ENCODE measurements at regions not wholly inside any gene's neighbourhood (a gene's known extent, or its start where the extent isn't known, plus 50 kb on each side); places are given as distances from the start of the nearest gene placed in this dataset.

DNA sequence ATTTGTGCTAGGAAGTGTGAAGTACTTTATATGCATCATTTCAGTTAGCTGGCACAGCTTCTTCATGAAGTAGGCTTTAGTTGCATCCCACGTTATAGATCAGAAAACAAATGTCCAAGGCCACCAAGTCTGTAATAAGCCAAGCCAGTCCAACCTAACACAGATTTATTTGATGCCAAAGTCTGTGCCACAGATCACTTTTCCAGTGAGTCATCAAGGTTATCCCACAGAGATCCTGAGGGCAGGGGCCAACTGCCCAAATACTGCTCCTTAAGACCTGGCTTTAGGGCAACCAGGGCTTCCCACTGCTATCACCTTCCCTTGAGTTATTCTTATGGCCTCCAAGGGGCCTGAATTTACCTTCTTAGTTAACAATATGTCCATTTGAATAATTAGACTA is 1340.4 kb downstream of the XPNPEP1 start:
- no peak overlapping the region for H3K27ac ChIP-seq (ENCODE audit: extremely low read depth, low read depth, low read length)
- H3K4me1 ChIP-seq (ENCODE audit: control insufficient read depth, insufficient read depth, low read length), result no peaks in the 10 kb centered on the region
- TF ChIP-seq KLF1 (tag by site-specific recombination; IDR thresholded peaks at IDR 0.05) (no peak), ZFP69B (tag by site-specific recombination; IDR thresholded peaks at IDR 0.05) (no peak), HOXC10 (CRISPR knock-in tag; IDR thresholded peaks at IDR 0.05) (no peak), SCRT1 (tag by site-specific recombination; IDR thresholded peaks at IDR 0.05; ENCODE audit: borderline replicate concordance) (no peak), ZNF121 (tag by site-specific recombination; IDR thresholded peaks at IDR 0.05) (no peak), ZNF558 (tag by site-specific recombination; IDR thresholded peaks at IDR 0.05) (no peak), ZNF626 (tag by site-specific recombination; IDR thresholded peaks at IDR 0.05) (no peak), ZNF23 (tag by site-specific recombination; IDR thresholded peaks at IDR 0.05; ENCODE audit: borderline replicate concordance) (no peak), ZBTB1 (tag by site-specific recombination; IDR thresholded peaks at IDR 0.05) (no peak), ZNF302 (tag by site-specific recombination; IDR thresholded peaks at IDR 0.05; ENCODE audit: low read depth) (no peak), SP2 (tag by site-specific recombination; IDR thresholded peaks at IDR 0.05) (no peak), ZNF19 (tag by site-specific recombination; IDR thresholded peaks at IDR 0.05; ENCODE audit: low read depth) (no peak), ZNF658 (tag by site-specific recombination; IDR thresholded peaks at IDR 0.05) (no peak), KLF8 (tag by site-specific recombination; IDR thresholded peaks at IDR 0.05) (no peak), ZNF133 (tag by site-specific recombination; IDR thresholded peaks at IDR 0.05) (no peak), ZNF600 (tag by site-specific recombination; IDR thresholded peaks at IDR 0.05) (no peak)
- TF ChIP-seq, protein P1, sequence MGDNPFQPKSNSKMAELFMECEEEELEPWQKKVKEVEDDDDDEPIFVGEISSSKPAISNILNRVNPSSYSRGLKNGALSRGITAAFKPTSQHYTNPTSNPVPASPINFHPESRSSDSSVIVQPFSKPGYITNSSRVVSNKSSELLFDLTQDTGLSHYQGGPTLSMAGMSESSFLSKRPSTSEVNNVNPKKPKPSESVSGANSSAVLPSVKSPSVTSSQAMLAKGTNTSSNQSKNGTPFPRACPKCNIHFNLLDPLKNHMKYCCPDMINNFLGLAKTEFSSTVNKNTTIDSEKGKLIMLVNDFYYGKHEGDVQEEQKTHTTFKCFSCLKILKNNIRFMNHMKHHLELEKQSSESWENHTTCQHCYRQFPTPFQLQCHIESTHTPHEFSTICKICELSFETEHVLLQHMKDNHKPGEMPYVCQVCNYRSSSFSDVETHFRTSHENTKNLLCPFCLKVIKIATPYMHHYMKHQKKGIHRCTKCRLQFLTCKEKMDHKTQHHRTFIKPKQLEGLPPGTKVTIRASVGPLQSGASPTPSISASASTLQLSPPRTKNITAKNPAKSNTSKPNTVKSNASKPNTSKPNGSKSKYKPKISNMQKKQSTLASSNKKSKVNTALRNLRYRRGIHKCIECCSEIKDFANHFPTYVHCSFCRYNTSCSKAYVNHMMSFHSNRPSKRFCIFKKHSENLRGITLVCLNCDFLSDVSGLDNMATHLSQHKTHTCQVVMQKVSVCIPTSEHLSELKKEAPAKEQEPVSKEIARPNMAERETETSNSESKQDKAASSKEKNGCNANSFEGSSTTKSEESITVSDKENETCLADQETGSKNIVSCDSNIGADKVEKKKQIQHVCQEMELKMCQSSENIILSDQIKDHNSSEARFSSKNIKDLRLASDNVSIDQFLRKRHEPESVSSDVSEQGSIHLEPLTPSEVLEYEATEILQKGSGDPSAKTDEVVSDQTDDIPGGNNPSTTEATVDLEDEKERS (tag by site-specific recombination; IDR thresholded peaks at IDR 0.05), result no peak
- TF ChIP-seq, protein P2, sequence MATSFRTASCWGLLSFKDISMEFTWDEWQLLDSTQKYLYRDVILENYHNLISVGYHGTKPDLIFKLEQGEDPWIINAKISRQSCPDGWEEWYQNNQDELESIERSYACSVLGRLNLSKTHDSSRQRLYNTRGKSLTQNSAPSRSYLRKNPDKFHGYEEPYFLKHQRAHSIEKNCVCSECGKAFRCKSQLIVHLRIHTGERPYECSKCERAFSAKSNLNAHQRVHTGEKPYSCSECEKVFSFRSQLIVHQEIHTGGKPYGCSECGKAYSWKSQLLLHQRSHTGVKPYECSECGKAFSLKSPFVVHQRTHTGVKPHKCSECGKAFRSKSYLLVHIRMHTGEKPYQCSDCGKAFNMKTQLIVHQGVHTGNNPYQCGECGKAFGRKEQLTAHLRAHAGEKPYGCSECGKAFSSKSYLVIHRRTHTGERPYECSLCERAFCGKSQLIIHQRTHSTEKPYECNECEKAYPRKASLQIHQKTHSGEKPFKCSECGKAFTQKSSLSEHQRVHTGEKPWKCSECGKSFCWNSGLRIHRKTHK (tag by site-specific recombination; IDR thresholded peaks at IDR 0.05), result no peak
- H3K9me3 ChIP-seq (ENCODE audit: control insufficient read depth, insufficient read depth, low read depth, low read length), result no peaks in the 10 kb centered on the region
- H3K36me3 ChIP-seq (ENCODE audit: control insufficient read depth in 2 of 2, insufficient read depth in 1 of 2, low read length in 2 of 2), result no peaks in the 10 kb centered on the region
- POLR2A ChIA-PET, result interaction anchor here (1.0 kb wide), 1 partner anchor 16 kb away, joined by 3 read pairs; no protein-coding TSS in a partner anchor
- no peak overlapping the region for H3K4me3 ChIP-seq (ENCODE audit: low read depth, low read length)
- CTCF ChIA-PET, result interaction anchor here (1.0 kb wide), 1 partner anchor 39 kb away, joined by 3 read pairs; no protein-coding TSS in a partner anchor

DNA sequence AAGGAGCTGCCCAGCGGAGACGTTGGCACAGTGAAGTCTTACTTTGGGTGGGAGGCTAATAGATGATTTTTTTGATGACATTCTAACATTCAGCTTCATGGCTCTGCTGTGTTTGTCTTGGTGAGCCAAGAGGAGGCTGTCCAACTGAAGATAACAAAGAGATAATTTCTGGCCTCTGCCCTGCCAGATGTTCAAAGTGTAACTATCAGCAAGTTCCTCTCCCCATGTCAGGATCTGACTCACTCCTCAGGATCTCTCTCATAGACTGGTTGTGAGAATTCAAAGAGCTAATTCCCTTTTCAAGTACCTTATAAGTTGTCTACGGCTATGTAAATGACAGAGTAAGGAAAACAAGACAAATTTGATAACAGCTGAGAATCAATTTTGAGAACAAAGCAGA is 1340.9 kb downstream of the XPNPEP1 start:
- POLR2A ChIA-PET, result interaction anchor here (1.0 kb wide), 1 partner anchor 16 kb away, joined by 3 read pairs; no protein-coding TSS in a partner anchor
- H3K9me3 ChIP-seq (ENCODE audit: control insufficient read depth, insufficient read depth, low read depth, low read length), result no peaks in the 10 kb centered on the region
- no peaks in the 10 kb centered on the region for H3K36me3 ChIP-seq (ENCODE audit: control insufficient read depth in 2 of 2, insufficient read depth in 1 of 2, low read length in 2 of 2)
- H3K27ac ChIP-seq (ENCODE audit: extremely low read depth, low read depth, low read length), result no peak overlapping the region
- CTCF ChIA-PET, result interaction anchor here (1.0 kb wide), 1 partner anchor 39 kb away, joined by 3 read pairs; no protein-coding TSS in a partner anchor
- no peak overlapping the region for H3K4me3 ChIP-seq (ENCODE audit: low read depth, low read length)
- H3K4me1 ChIP-seq (ENCODE audit: control insufficient read depth, insufficient read depth, low read length), result no peaks in the 10 kb centered on the region
- TF ChIP-seq, protein P3, sequence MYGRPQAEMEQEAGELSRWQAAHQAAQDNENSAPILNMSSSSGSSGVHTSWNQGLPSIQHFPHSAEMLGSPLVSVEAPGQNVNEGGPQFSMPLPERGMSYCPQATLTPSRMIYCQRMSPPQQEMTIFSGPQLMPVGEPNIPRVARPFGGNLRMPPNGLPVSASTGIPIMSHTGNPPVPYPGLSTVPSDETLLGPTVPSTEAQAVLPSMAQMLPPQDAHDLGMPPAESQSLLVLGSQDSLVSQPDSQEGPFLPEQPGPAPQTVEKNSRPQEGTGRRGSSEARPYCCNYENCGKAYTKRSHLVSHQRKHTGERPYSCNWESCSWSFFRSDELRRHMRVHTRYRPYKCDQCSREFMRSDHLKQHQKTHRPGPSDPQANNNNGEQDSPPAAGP (tag by site-specific recombination; IDR thresholded peaks at IDR 0.05), result no peak
- TF ChIP-seq ZBTB7A (tag by site-specific recombination; IDR thresholded peaks at IDR 0.05; ENCODE audit: low read depth), result no peak
- no peak for TF ChIP-seq BCL11A (tag by site-specific recombination; IDR thresholded peaks at IDR 0.05; ENCODE audit: low read depth)
- no peak for TF ChIP-seq ZNF16 (tag by site-specific recombination; IDR thresholded peaks at IDR 0.05; ENCODE audit: low read depth)
- TF ChIP-seq, protein P4, sequence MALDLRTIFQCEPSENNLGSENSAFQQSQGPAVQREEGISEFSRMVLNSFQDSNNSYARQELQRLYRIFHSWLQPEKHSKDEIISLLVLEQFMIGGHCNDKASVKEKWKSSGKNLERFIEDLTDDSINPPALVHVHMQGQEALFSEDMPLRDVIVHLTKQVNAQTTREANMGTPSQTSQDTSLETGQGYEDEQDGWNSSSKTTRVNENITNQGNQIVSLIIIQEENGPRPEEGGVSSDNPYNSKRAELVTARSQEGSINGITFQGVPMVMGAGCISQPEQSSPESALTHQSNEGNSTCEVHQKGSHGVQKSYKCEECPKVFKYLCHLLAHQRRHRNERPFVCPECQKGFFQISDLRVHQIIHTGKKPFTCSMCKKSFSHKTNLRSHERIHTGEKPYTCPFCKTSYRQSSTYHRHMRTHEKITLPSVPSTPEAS (tag by site-specific recombination; IDR thresholded peaks at IDR 0.05), result no peak
- TF ChIP-seq, protein P1 (tag by site-specific recombination; IDR thresholded peaks at IDR 0.05), result no peak
- no peak for TF ChIP-seq OSR2 (tag by site-specific recombination; IDR thresholded peaks at IDR 0.05)
- TF ChIP-seq, protein P5, sequence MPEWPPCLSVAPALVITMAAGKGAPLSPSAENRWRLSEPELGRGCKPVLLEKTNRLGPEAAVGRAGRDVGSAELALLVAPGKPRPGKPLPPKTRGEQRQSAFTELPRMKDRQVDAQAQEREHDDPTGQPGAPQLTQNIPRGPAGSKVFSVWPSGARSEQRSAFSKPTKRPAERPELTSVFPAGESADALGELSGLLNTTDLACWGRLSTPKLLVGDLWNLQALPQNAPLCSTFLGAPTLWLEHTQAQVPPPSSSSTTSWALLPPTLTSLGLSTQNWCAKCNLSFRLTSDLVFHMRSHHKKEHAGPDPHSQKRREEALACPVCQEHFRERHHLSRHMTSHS (tag by site-specific recombination; IDR thresholded peaks at IDR 0.05), result no peak
- no peak for TF ChIP-seq ZBTB20 (tag by site-specific recombination; IDR thresholded peaks at IDR 0.05)
